Vagina (tissue), 2 donors: ENCODE measurements at regions not wholly inside any gene's neighbourhood (a gene's known extent, or its start where the extent isn't known, plus 50 kb on each side); places are given as distances from the start of the nearest gene placed in this dataset.

Experiments used
- CTCF ChIP-seq, 3 experiments: fragments of 450-650 bp in 2 of 3; fragments of 200-600 bp in 1 of 3; sonication (generic) in 1 of 3; IDR thresholded peaks; one replicate each; pipeline ENCODE4 v1.5.1; 2017 to 2019; ENCODE audit warnings: antibody characterized with exemption in 3 of 3, mild to moderate bottlenecking in 2 of 3, moderate library complexity in 2 of 3
- POLR2A ChIP-seq, 2 donors: fragments of 450-650 bp; IDR thresholded peaks; one replicate each; pipeline ENCODE4 v1.6.1; 2017; ENCODE audit warnings: antibody characterized with exemption in 2 of 2, mild to moderate bottlenecking in 2 of 2, moderate library complexity in 2 of 2
- POLR2AphosphoS5 ChIP-seq, 2 donors: sonication (generic); formaldehyde crosslinking; IDR thresholded peaks; one replicate each; pipeline ENCODE4 v1.9.0; 2017; ENCODE audit warnings: antibody characterized with exemption in 2 of 2, mild to moderate bottlenecking in 2 of 2, low read depth in 1 of 2; ENCODE audit not compliant: insufficient read depth in 1 of 2

DNA sequence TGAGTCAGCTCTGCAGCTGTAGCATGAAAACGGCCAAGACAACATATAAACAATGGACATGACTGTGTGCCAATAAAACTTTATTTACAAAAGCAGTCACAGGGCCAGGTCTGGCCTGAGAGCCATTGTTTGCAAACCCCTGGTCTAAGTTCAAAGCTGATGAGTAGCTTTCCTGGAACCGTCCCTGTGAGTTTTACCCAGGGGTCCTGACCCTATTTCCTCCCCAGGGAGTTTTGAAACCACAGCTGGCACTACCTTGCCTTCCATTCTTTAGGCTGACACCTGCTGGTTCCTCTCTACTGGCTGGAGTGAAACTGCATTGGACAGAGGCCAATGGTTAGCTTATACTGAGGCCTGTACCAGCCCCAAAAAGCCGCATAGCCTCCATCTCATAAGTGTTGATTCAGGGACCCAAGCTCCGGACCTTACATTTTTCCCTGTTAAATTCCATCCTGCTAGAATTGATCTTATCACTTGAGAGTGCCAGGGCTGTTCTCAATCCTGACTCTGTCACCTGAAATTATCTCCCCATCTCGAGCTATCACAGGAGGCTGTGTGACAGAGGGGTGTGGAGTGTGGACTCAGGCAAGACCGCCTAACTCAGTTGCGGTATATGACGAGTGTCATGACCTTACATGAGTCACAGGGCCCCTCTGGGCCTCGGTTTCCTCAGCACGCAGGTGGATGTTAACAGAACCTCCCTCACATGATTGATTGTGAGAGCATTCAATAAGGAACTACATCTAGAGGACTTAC lies 343.6 kb downstream of the NPHP4 start:
- TF ChIP-seq CTCF (IDR thresholded peaks at IDR 0.05) (no peak), POLR2A (IDR thresholded peaks at IDR 0.05) (no peak), POLR2AphosphoS5 (IDR thresholded peaks at IDR 0.05; ENCODE audit: insufficient read depth in 1 of 2, low read depth in 1 of 2) (no peak)
